NOMO-1 (cell line): ENCODE measurements at regions not wholly inside any gene's neighbourhood (a gene's known extent, or its start where the extent isn't known, plus 50 kb on each side); places are given as distances from the start of the nearest gene placed in this dataset.
A peak's percentile ranks its signal among the peaks of the same experiment; 100 is the strongest.

ENCODE experiments used
- DNase-seq, 2 experiments: peaks; one replicate each; lab custom pipeline; 2025; ENCODE audit not compliant: unreplicated experiment in 2 of 2; lab: John Stamatoyannopoulos, UW

DNA sequence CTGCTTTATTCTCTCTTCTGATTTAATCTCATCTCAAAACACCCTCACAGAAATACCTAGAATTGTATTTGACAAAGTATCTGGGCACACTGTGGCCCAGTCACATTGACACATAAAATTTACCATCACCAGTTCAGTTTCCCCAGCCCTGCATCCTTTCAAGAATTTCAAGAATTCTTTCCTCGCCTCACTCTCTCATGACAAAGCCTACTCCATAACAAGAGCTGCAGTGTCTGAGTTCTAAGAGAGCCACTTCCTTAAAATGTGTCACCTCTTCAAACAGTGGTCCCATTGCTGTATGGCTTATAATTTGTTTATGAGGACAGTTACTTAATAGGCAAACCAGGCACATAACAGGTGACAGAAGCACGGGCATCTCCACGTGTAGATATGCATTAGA, 90.9 kb upstream of the STK39 start:
- DNase-seq: no peak

DNA sequence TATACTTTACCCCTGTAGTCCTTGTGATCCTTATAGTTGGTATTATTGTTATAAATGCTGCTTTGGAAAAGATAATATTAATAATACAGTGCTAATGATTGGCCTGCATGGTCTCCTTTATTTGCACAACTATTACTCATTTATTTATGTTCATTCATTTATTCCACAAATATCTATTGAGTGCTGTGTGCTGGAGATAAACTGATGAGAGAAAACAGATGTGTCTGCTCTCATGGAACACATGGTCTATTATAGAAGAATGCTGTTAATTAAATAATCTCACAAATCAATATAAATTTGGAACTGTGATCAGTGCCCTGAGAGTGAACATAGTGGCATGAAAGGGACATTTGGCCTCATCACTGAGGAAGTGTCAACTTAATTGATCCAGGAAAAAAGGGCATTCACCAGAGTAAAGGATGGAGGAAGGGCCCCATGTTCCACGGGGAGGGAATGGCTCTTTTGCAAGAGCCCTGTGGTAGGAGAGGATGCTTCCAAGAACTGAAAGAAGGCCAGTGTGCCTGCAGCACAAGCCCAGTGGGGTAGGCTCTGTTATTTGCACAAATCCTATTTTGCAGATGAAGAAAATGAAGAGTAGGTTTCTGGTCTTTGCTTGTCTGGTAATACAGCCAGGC, 91.5 kb upstream of the STK39 start:
- DNase-seq: no peak

DNA sequence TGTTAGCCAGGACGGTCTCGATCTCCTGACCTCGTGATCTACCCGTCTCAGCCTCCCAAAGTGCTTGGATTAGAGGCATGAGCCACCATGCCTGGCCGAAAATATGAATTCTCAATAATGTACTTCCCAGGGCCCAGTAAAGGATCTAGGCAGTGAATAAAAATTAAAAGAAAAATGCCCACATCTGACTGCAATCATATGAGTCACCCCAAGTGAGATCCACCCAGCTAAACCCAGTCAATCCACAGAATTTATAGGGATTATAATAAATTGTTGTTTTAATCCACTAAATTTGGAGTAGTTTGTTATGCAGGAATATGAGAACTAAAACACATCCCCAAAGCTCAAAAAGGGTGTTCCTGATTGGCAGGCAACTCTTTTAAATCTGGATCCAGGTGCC, 93.5 kb upstream of the STK39 start:
- no peak for DNase-seq

DNA sequence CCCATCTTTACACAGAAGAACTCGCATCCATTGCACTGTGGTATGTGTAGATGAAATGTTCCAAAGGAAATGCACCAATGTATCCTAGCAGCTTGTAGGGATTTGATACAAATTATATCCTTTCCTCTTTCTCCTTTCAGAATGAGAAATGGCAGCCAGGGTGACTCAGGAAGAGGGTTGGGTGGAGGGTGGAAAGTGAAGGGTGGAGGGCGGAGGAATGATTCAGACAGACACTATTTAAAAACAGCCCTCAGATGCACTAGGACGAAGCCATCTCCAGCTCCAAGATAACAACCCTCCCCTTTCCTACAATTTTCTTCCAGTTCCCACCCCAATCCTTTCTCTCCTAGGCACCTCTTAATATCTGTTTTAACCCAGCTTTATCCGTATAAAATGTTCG, 96.2 kb upstream of the STK39 start:
- DNase-seq: no peak

DNA sequence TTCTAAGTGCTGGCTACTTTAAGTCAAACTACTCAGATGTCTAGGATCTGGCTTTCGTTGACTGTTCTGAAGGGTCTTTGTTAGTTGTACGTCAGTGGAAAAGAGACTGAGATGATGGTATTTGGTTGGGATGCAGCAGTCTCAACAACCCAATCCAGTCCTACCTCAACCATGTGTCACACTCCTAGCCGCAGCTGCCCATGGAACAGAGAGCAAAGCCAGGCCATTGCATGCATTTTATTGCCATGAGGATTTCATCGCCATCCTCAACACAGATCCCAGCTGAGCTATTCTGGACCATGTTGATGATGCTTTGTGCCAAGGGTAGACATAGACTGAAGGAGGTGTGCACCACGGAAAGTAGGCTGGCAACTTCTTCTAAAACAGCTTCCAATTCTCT, 97.3 kb upstream of the STK39 start:
- no peak for DNase-seq

DNA sequence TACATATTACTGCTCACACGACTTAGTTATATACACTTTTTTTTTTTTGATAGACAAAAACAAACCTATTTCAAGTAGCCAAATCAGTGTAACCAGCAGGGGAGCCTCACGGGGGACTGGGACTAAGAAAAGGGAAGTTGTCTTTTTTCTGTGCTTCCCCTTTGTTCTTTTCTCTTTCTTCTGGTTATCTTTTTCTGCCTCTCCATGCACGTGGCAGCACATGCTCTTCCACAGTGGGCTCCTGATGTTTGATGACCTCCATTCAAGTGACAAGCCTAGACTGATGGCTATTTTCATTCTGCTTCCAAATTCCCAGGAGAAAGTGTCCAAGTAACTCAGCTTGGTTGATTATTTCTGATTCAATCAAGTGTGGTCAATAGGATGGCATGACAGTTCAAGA, 98.2 kb upstream of the STK39 start:
- peak; percentile 47 to 72 for DNase-seq

DNA sequence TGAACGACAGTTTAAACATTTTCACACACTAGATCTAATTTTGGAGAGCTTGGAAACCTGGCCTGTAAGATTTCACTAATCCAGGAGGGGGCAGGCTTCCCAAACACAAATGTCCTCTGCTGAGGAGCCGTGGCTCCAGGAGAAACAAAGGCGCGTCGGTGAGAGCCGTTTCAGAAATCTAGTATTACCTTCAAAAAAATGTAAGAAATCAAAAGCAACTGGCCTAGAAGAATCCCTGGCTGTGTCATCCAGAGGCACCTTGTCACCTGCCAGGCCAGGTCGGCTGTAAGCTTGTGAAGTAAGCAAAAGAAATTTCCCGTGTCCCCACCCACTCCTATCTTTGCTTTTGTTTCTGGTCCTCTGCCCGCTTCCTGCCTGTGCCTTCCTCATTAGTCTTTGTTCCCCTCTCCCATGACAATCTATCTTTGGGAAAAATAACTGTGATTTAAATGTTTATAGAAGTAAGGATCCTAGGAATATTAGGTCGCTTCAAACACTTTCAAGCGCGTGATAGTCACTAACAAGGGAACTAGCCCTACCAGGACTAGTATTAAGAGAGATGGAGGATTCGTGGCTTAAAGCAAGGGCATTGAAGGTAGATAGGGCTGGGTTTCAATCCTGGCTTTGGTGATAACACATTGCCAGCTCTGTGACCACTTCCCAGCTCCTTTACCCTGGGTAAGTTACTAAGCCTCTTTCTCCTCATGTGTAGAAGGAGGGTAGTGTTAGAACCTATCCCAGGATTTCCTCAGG, 99.5 kb upstream of the STK39 start:
- DNase-seq: peak; percentile 41 to 69

DNA sequence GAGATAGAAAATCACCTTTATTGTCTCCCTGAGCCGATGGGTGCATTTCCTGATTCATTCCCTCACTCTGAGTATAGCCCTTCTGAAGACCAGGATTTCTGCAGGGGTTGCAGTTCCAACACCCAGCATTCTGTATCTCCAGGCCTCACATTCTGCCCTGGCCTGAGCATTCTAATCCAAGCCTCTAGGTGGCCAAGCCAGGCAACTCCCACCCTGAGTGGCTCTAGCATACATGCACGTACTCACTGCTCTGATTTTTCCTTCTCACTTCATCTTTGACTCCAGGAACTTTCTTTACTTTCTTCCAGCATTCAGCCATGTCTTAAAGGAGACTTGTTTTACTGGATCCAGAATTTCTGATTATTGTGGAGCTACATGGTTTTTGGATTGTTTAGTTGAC, 100.7 kb upstream of the STK39 start:
- DNase-seq: peak; percentile 1 to 8

DNA sequence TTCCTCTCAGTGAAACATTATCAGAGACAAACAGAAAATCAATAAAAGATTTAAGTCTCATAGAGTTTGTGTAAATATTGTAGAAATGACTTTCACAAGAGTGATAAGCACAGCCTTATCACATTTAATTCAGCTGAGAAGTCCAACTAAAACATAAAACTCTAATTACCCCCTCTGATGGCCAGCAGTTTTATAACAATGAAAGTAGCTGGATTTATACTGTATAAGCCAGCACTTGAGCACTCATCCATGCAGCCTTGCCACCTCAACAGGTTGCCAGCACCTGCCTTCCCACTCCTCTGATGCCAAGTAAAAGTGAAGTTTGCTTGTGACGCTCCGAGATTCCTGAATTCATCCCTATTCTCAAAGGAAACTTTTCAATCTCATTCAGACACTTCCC, 103.0 kb upstream of the STK39 start:
- no peak for DNase-seq

DNA sequence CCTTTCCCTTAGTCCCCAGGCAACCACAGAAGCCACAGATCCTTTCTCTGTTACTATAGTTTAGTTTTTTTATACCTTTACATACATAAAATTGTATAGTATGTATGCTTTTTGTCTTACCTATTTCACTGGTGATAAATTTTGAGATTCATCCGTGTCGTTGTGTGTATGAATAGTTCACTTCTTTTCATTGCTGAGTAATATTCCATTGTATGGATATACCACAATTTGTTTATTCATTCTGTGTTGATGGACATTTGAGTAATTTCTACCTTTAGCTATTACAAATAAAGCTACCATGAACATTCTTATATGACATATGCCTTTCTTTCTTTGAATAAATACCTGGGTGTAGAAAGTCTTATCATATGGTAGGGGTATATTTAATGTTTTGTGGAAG, 102.8 kb upstream of the CERS6 start:
- no peak for DNase-seq

DNA sequence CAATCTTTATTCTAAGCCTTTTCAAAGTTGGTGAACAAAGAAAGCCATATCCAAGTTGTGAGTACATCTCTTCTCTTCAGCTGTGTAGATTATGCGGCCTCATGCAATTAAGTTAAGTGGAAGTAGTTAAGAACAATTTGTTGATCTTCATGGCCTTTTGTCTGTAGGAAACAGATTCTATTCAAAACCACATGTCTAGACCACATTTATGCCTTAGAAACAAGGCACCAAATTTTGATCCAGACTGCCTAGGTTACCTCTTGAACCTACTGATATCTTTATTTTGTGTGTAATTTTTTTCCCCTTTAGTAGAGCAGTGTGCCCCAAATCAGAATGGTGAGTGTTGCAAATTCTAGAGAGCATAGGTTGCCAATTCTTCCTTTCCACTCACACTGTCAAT, 101.6 kb upstream of the CERS6 start:
- peak in 1 of 2 experiments; percentile 15 for DNase-seq

DNA sequence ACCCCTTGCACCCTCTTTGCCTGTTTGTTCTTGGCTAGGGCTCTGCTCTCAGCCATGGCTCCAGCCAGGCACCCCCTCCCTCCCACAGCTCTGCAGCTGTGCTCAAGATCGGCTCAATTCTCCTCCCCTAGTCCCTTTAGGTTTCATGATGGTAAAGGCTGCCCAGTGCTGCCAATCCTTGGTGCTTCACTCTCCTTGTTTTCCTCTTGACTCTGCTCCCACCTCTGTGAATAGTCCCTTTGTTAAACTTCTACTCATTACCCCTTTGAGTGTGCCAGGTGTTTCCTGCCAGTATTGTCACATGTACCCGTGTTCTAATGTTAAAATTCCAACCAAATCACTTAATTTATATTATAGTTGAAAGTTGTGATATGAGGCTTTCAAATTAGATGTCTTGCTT, 101.0 kb upstream of the CERS6 start:
- DNase-seq: no peak

DNA sequence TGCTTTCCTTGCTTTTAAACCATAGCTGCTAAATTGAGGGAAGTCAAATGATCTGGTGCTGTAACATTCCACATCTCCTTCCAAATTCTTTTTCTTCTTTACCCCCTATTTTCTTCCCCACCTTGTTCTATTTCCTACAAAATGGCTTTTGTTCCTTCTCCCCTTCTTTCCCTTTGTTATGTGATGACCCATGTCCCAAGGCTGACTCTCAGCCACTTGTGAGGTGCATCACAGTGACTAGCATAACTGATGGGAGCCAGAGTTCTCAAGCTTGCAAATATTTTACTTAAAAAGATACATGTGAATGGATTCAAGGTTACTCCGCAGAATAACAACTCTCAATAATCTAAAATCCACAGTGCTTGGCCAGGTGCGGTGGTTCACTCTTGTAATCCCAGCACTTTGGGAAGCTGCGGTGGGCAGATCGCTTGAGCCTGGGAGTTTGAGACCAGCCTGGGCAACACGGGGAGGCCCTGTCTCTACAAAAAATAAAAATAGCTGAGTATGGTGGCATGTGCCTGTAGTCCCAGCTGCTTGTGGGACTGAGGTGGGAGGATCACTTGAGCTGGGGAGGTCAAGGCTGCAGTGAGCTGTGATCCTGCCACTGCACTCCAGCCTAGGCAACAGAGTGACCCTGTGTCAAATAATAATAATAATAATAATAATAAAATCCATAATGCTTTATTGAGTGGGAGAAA, 100.1 kb upstream of the CERS6 start:
- DNase-seq: no peak

DNA sequence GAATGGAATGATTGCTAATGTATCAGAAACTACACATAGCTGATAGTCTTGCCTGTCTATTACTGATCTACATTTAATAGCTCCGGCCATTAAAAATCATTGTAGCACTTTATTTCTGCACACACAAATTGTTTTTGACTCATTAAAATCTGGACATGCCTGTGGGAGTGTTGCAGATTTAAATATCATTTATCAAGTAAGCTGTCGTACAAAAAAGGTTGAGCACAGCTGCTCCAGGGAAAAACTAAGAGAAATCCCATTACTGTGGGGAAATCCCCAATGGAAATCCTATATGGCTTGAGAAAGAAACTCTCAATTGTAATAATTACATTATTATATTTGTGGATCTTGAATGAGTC, 99.6 kb upstream of the CERS6 start:
- DNase-seq: no peak

DNA sequence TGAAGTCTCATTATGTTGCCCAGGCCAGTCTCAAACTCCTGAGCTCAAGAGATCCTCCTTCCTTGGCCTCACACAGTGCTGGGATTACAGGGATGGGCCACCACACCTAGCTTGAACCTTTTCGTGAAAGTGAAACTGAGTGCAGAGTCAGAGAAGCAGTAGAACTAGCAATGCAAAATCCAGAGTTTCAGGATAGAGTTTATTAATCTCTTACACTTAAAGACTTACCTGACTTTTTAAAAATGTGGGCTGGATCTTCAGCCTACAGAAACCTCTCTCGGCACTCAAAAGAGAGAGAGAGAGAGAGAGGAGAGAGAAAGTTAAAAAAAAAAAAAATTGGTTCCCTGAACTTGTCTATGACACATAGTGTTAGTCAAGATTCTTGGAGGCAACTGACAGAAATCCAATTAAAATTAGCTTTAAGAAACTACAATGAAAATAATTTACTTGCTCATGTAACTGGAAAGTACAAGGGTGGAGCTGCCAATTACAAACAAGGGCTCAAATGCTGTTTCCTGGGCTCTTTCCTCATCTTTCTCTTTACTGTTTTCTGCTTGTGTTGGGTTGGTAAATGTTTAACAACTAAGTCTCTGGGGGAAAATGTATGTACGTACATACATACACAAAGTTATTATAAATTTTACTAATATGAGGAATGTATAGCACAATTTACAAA, 98.1 kb upstream of the CERS6 start:
- no peak for DNase-seq

DNA sequence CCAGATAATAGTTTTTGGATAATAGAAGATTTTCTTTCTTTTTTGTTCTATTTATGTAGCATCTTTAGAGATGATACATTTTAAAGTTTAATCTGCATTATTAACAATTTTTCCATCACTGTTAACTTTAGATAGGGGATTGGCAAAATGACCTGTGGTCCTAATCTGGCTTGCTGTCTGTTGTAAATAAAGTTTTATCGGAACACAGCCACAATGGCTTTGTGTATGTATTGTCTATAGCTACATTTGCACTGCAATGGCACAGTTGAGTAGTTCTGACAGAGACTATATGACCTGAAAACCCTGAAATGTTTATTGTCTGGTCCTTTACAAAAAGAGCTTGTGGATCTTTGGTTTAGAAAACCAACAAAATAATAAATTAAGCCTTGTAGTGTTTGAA, 97.0 kb upstream of the CERS6 start:
- DNase-seq: no peak

DNA sequence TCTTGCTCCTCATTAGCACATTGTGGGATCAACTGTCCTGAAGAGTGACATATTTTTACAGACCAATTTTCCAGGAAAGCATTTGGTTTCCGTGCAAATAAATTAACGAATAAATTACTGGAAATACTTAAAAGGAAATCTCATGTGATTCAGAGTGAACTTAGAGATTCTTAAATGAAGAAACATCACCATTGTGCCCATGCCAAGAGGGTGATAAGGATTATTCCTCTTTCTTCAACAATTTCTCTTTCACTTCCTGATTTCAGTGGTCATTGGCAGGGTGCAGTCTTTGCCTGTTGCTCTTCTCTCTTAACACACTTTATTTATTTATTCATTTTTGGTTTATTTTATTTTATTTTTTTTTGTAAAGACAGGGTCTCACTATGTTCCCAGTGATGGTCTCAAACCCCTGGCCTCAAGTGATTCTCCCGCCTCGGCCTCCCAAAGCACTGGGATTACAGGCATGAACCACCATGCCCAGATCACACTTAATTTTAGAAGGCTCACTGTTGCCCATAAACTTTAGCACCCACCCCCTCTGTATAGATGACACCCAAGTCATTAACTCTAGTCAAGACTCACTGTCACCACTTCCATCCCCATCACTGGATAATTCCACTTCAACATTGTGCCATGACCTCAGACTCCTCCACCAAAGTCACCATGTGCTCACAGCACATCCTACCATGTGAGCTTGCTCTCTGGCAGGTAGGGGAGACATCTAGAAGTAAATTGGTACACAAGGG, 92.6 kb upstream of the CERS6 start:
- peak; percentile 70 to 90 for DNase-seq

DNA sequence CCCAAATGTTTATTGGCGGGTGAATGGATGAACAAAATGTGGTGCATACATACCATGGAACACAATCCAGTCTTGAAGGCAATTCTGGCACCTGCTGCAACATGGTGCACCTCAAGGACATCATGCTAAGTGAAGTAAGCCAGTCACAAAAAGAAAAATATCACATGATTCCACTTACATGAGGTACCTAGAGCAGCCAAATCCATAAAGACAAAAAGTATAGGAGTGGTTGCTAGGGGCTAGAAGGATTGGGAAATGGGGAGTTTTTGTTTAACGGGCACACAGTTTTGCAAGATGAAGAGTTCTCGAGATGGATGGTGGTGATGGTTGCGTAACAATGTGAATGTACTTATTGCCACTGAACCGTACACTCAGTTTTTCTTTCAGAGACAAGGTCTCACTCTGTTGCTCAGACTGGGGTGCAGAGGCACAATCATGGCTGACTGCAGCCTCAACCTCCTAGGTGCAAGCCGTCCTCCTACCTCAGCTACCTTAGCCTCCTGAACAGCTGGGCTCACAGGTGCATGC, 90.9 kb upstream of the CERS6 start:
- DNase-seq: peak; percentile 72 to 76

DNA sequence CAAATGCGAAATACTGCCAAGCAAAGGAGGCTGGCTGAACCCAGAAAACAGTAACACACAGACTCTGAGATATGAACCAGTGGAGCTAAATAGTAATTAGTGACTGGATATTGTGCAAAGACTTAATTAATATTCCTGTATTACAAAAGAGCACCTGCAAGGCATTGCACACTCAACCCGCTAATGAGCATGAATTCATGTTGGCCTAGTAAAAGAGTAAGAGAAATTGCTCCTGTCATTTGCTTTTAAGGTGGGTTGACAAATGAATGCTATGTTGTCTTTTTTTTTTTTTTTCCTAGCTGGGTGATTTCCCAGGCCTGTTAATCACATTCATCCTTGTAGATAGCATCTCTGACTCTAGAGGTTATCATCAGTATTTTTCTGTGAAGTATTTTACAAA, 87.0 kb upstream of the CERS6 start:
- no peak for DNase-seq

DNA sequence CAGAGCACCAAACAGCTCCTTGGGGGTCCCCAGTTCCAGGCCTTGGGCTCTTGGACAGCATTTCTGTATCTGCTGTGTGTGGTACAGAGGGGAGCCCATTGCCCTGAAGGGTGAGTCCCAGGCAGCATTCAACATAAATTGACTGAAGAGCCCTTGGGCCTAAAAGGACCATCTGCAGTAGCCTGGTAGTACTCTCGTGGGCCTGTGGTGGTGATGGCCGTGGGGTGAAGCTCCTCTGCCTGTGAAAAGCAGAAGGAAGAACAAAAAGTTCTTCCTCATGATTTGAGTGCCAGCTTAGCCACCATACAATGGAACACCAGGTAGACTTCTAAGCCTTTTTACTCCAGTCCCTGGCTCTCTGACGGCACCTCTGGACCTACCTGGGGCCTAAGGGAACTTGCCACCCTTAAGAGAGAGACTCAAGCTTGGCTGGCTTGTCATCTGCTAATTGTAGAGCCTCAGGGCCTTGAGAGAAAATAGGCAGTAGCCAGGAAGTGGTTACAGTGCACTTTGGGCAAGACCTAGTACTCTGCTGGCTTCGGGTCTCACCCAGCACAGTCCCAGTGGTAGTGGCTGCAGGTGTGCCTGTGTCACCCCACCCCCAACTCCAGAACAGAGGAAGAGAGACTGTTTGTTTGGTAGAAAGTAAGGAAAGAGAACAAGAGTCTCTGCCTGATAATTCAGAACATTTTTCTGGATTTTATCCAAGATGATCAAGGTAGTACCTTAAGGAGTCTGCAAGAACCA, 84.6 kb upstream of the CERS6 start:
- peak; percentile 3 to 22 for DNase-seq
